ENCODE measurements at regions not wholly inside any gene's neighbourhood (a gene's known extent, or its start where the extent isn't known, plus 50 kb on each side); places are given as distances from the start of the nearest gene placed in this dataset.
"Not testable (repeated sequence)": the region's sequence is repeated elsewhere in the genome, so short reads cannot be mapped to it uniquely, and the experiment has no call there.

DNA sequence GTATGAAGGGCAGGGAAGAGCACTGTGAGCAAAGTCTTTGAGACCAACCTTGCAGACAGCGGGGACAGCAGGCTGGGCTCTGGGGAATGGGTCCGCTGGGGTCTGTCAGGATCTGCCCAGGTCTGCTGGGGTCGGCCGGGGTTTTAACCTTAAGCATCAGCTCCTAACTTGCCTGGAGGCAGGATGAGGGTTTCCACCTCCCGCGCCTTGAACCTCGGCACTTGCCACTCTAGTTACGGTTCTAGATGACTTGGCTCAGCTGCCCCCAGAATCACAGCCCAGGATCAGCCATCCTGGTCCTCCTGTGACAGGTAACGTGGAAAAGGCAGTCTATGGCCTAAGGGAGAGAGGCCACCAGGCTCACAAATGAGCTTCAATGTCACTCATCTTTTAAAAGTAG, 50.4 kb upstream of the CACUL1 start:
- no peak for DNase-seq

- DNase-seq, result no peak
These were observed 52.9 kb upstream of the CACUL1 start for GRCh38 chr10:118807512-118808305.

DNA sequence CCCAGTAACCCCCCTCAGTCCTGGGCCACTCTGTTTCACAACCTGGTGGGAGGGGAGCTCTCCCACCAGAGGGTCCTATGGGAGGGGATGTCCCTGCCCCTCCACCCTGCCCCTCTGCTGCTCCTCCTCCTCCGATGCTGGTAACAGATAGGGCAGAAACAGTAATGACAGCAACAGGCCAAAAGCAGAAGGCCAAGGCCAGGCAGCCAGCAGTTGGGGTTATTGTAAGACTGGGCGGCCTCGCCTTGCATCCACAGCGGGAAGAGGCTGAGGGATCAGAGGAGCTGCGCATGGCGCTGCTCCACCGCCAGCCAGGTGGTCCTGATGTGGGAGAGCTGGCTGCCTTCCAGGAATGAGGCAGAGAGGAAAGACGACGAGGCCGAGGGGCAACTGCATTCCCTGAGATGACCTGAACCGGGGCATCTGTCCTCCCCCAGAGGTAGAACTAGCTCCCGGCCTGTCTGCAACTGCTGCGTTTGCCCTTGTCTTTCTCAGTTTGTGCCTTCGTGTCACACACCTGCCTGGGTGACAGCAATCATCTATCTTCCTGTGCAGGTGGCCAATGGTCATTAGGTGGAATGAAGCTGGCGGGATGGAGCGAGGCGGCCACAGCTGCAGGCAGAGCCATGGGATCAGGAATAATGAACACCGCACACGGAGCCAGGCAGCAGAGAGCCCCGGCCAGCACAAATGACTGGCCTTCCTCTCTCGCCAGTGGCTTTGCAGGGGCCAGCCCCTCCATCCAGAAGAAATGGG, 54.0 kb upstream of the CACUL1 start:
- DNase-seq, result no peak

DNA sequence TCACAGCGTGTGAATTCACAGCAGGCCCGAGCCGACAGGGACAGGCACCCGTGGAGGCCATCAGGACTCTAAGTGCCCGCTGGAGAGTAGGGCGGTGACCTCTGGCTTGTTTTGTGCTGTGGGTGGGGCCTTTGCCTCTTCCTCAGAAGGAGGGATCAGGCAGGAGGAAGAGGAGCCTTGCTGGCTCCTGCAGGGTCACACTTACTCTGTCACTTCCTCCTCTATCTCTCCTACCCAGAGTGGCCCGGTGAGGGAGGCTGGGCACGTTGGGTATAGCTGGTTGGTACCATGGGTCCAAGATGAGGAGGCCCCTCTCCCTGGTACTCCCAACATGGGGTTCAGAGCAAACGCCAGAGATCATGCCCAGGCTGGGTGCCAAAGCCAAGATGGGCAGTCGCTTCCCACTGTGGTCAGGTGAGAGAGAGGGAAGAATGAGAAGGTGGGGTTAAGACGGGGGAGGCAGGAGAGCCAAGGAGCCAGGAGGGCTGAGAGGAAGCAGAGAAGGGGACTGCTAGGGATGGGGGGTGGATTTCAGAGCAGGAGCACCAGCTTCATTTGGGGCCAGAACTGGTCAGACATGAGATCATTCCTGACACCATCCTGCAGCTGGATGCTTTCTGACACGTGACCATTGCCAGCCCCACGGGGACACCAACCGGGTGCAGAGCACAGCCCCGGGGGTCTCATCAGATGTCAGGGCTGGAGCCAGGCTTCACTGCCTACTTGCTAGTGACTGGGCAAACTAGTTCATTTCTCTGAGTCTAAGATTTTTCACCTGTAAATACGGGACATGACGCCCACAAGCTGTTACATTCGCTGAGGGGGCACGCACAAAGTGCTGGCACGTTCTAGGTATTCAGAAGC, 54.8 kb upstream of the CACUL1 start:
- DNase-seq, result no peak

DNA sequence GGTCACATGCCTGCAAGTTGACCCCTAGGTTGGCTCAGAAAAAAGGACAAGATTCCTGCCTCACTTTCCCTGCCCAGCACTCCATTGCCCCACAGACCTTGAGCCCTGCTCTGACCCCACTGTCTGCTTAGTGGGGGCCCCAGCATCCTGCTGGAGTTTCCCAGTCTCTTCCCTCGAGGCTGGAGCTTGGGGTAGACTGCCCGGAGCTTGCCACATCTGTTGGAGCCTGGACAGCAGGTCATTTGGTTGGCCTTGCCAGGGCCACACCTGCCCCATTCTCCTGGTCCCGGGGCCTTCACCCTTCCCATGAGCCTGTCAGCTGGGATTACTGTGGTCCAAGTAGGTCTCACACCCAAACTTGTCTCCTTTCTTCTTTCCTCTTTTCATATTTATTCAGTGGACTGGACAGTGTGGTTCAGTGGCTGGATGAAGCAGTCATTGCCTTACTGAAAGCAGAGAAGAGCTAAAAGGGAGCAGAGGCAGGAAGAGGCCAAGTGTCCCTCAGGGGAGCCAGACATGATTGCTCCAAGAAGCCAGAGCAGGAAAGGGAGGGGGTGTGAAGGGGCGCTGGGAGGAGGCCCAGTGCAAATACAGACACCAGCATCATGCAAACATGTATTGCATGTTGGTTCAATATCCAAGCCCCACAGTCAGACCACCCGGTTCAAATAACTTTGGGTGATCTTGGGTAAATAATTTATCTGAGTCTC, 56.2 kb upstream of the CACUL1 start:
- no peak for DNase-seq

GRCh38 chr10:118811675-118812392, 57.1 kb upstream of the CACUL1 start:
- no peak for DNase-seq

GRCh38 chr10:118812393-118812740, 57.6 kb upstream of the CACUL1 start:
- no peak for DNase-seq

DNA sequence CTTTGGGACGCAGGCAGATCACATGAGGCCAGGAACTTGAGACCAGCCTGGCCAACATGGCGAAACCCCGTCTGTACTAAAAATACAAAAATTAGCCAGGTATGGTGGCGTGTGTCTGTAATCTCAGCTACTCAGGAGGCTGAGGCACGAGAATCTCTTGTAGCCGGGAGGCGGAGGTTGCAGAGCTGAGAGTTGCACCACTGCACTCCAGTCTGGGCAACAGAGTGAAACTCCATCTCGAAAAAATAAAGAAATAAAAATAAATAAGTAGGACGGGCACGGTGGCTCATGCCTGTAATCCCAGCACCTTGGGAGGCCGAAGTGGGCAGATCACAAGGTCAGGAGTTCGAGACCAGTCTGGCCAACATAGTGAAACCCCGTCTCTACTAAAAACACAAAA, 58.2 kb upstream of the CACUL1 start:
- DNase-seq, result not testable (repeated sequence)

GRCh38 chr10:118816471-118817168, 61.9 kb upstream of the CACUL1 start:
- DNase-seq, result no peak

DNA sequence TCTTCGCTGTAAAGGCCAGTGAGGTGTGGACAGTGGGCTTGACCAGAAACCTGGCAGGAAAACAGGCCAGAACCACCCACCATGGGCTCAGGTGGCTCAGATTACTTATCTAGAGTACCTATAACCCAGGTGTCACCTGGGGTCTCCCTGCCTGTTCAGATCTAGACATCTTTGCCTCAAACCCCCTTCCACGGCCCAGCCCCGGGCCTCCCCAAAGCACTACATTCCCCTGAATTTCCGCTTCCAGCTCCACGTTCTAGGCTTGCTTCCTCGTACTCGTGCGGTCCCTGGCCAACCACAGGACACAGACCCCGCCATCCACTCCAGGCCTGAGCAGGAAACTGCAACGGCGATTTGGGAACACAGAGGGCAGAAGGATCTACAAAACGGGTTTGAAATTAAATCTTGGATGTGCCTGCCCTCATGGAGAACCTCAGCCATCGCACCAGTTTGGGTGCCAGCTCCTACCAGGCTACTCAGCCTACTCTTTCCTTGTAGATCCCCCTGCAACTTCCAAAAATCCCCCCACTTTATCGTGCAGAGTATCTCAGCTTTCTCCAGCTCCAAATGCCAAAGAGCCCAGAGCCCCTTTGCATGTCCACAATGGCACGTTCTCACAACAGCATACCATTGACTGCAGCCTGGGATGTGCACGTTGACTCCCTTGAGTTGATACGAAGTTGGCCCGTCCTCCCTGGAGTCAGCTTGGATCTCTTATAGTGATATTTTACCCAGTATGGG, 62.7 kb upstream of the CACUL1 start:
- no peak for DNase-seq

GRCh38 chr10:118818621-118819221, 64.0 kb upstream of the CACUL1 start:
- DNase-seq, result peak; percentile 88

DNA sequence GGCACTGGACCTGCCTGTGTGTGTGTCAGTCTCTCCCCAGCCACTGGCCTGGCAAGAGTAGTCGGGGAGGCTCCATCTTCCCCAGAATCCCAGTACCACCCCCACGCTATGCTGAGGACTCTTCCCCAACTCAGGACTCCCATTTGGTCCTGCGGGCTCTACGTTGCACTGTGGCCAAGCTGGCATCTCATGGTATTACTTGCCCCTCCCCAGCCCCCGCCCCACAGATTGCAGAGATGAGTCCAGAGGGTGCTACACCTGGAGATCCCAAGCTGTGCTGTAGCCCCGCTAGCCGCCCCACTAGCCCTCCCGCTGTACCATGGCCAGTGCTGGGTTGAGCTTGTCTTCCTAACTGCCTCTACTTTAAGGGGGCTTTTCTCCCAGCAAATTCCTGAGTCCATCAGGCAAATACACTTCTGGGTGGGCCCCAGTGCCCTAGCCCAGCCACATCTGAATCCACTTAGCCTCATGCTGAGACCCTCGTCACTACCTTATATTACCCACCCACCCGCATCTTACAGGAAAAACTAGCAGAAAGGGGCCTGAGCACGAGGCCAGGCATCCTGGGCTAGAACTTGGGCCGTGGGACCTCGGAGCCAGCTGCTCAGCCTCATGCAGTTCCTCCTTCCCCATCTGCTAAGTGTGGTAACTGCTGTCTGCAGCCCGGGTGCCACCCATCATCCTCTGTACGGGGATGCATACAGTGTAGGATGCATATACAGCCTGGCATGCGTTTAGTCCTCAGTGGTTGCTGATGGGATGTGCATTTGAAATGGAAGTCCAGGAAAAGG, 65.8 kb upstream of the CACUL1 start:
- no peak for DNase-seq

DNA sequence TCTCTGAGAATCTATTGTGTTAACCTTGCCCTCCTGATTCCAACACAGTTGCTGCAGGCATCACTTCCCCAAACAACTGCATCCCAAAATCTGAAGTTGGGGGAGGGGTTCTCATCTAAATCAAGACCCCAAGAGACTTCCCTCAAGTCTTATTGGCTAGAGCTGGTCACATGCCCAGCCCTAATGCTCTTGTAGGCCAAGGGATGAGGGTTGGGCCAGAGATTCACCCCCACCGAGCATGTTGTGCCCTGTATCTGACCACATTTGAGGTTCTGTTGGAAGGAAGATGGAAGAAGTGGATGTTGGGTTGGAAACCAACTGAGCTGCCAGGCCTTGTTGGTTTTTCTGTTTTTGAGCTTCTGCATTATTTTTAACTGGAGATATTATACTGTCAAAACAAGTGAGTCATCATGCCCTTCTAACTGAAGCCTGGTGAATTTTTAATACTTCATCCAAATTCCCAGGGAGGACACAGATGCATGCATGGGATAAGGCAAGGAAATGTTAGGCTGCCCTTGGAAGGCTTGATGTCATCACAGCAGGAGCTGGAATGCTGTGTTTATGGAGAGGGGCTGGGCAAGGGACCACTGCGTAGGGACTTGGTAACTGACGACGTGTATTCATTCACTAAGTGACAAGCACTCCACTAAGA, 68.6 kb upstream of the CACUL1 start:
- no peak for DNase-seq

- no peak for DNase-seq
These were observed 72.3 kb upstream of the CACUL1 start for GRCh38 chr10:118827053-118827452.

DNA sequence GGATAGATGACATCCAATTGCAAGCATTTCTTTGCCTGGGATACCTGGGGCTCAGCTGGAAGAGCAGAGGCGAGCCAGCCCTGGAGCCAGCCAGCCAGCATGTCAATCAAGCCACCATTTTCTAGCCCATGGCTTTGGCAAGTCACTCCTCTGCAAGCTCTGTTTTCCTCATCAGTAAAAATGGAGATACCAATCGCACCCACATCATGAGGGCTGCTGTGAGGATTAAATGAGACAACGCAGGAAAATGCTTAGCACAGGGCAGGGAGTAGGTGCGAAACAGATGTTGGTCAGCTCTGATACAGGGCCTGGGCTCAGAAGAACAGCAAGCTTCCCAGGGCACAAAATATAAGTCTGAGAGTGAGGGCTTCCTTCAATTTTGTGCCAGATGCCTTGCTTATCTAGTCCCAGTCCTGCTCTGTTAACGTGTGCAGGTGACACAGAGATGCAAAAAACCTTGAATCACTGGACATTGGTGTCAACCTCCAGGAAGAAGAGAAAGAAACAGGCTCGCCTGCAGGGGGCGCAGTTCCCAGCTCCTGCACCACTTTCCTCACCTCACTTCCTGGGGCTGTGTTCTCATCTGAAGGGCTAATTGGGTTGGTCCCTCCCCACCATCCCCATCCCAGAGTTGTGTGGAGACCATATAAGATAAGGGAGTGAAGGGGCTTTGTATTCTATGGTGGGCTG, 72.8 kb upstream of the CACUL1 start:
- peak; percentile 22 for DNase-seq

GRCh38 chr10:118832241-118832651, 77.5 kb upstream of the CACUL1 start:
- peak; percentile 14 for DNase-seq

GRCh38 chr10:118834370-118834769, 79.6 kb upstream of the CACUL1 start:
- DNase-seq, result not testable (repeated sequence)

DNA sequence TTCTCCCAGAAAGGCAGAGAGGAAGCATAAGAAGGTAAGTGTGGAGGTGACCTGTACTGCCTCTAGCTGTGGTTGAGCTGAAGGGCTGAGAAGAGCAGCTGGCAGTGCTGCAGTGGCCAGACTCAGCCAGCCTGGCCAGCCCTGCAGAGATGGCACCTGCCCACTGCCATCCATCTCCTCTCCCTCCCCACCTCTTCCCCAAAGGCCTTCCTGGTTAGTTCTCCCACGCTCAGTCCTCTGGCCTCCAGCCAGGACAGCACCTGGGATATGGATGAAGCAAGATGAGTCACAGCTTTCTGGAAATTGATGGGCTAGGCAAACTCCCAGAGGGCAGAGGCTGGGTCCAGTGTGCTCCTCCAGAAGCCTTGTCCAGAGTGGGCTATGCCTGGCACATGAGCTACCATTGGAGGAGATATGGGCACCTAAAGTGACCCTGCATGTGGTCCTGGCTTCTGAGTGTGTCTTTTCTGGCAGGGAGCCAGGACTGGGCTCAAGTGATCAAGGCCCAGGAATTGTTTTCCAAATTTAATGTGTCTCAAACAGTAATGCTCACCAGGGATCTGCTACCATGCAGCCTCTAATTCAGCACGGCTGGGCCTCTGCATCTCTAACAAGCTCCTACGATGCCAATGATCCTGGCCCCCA, 81.0 kb upstream of the CACUL1 start:
- DNase-seq, result peak; percentile 99
